GM12873 (cell line): ENCODE measurements at regions not wholly inside any gene's neighbourhood (a gene's known extent, or its start where the extent isn't known, plus 50 kb on each side); places are given as distances from the start of the nearest gene placed in this dataset.

ENCODE experiments used
- TF ChIP-seq, protein P1 (sequence below): IDR thresholded peaks from 2 replicates; pipeline ENCODE4 v1.5.1; 2012; ENCODE audit warnings: low read depth, mild to moderate bottlenecking, moderate library complexity, low read length, control low read depth; ENCODE audit not compliant: insufficient read depth; ENCODE audit errors: missing control alignments

DNA sequence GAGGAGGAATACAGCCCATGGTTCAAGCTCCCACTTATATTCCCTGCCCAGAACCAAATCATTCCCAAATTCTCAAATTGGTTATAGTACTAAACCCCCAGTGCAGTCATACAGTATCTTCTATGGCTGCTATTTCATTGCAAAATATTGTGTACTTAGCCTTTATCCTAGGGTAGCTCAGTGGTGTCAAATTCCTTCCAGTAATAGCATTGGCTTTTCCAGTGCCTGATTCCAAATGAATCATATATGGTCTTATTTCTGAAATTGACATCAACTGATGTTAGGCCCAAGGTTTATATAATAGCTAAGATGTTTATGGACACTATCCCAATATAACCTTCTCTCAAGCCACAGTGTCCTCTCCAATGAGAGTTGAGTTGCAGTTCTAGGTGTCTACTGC is 256.7 kb downstream of the NDUFS4 start:
- TF ChIP-seq, protein P1, sequence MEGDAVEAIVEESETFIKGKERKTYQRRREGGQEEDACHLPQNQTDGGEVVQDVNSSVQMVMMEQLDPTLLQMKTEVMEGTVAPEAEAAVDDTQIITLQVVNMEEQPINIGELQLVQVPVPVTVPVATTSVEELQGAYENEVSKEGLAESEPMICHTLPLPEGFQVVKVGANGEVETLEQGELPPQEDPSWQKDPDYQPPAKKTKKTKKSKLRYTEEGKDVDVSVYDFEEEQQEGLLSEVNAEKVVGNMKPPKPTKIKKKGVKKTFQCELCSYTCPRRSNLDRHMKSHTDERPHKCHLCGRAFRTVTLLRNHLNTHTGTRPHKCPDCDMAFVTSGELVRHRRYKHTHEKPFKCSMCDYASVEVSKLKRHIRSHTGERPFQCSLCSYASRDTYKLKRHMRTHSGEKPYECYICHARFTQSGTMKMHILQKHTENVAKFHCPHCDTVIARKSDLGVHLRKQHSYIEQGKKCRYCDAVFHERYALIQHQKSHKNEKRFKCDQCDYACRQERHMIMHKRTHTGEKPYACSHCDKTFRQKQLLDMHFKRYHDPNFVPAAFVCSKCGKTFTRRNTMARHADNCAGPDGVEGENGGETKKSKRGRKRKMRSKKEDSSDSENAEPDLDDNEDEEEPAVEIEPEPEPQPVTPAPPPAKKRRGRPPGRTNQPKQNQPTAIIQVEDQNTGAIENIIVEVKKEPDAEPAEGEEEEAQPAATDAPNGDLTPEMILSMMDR = no peak

DNA sequence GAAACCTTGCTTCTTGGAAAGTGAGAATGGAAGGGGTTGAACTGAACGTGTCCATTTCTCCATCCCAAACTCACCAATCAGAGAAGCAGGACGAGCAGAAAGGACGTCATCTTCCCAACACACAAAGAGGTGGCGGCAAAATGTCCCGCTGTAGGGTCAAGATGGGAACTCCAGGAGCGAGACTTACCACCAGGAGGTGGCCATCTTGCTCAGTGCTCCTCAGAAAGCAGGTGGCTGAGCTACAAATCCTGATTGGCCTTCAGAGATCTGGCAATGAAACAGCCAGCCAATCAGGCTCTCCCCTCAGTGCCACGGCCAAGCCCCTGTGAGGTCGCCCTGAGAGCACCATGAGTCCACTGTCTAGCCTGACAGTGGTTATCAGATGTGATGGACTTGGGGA is 259.0 kb downstream of the NDUFS4 start:
- TF ChIP-seq, protein P1 = no peak

DNA sequence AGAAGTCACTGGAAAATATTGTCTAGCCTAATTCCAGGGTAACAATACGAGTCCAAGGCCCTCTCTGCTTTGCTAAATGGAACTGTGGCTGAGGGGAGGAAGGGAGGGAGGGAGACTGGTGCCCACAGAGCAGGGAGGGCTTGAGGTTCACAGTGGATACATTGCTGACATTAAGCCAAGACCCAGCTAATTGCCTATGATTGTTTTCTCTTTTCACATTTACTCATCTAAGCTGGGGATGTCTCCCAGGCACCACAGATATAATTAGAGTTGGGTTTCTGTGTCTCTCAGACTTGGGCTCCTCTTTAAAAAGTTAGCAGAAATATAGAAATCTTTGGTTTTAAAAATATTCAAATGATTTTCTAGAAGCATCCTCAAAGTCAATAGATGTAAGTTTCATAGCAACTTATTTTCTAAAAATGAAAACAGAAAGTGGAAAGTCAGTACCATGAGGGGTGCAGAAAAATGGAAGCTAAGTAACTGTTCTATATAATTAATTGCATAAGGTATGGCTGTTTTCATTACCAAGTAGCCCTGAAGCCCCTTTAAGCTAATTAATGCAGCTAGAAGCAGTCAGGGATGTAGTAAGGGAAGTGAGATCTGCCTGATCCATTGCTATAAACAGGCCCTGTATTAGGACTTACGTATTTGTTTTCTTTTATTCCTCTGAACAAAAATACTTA is 259.8 kb downstream of the NDUFS4 start:
- TF ChIP-seq, protein P1 = no peak

DNA sequence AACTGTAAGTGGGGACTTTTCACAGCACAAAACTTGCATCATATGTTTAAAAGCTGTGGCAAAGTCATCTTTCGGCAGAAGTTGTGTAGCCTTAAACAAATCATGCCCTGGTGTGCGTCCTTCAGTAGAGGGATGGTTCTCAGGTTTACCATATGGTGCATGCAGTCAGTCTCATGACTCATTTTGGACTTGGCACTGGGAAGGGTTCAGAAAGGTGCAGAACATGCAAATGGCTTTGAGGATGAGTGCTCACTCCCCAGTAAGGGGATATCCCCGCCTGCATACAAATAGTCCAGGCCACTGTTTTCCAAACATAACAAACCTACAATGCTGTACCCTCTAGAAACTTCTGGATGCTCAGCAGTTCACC is 260.3 kb downstream of the NDUFS4 start:
- TF ChIP-seq, protein P1 = no peak

DNA sequence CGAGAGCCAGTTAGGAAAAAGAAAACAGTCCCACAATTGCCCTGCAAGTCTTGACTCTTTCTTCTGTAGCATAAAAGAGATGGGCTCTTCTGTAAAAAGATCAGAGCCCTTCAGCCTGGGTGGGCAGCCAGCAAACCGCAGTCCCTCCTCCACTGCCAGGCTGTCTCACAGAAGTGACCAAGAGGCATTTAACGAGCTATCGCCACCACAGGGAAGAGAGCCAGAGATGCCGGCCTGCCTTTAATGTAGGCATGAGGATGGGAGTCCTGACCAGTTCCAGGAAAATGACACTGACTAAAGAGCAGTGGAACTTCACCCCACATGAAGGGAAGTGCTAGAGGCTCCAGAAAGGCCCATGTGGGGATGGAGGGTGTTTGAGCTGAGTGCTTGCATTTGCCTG is 264.6 kb downstream of the NDUFS4 start:
- TF ChIP-seq, protein P1 = no peak

DNA sequence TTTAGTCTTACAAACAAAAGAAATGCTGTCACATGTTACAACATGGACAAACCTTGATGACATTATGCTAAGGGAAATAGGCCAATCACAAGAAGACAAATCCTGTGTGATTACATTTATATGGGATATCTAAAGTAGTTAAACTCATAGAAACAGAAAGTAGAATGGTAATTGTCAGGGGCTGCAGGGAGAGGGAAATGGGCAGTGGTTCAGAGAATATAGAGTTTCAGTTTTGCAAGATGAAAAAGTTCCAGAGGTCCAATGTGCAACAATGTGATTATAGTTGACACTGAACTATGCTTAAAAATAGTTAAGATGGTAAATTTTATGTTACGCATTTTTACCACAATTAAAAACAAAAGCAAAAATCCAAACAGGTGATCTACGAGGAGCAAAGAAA is 265.5 kb downstream of the NDUFS4 start:
- TF ChIP-seq, protein P1 = no peak

DNA sequence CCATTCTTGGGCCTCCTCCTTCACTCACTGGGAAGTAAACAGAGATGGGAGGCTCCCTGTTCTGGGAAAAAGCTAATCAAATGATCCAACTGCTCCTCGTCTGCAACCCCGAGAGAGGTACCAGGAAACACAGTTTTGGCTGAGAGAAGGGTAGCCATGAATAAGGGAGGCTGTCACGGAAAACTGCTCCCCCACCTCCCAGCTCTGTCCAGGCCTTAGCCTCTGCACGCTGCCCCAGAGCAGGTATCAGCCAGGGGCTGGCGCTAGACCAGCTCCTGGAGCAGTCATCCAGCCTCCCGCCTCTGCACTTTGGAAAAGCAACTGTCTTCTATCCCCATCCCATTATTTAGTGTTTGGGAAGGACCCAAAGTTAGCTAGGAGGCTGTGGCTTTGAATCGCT is 266.1 kb downstream of the NDUFS4 start:
- TF ChIP-seq, protein P1 = no peak
